ENCODE measurements at regions not wholly inside any gene's neighbourhood (a gene's known extent, or its start where the extent isn't known, plus 50 kb on each side); places are given as distances from the start of the nearest gene placed in this dataset.

- no peak overlapping the region for H4K91ac ChIP-seq (replicated peaks; ENCODE audit: insufficient read length, low read length)
- H3K4me3 ChIP-seq (ENCODE audit: extremely low read depth in 1 of 4, insufficient read depth in 2 of 4, low read depth in 3 of 4, low read length in 4 of 4): no peak overlapping the region
- H3K4me1 ChIP-seq (replicated peaks in 1 of 4; ENCODE audit: control insufficient read depth in 3 of 4, insufficient read depth in 4 of 4, low read length in 3 of 4): no peaks in the 10 kb centered on the region
- H2BK15ac ChIP-seq (ENCODE audit: low read length): no peak overlapping the region
- no peaks in the 10 kb centered on the region for H3K23me2 ChIP-seq (ENCODE audit: low read depth, low read length)
- no peak for DNase-seq (ENCODE audit: low read depth in 1 of 2, low spot score in 2 of 2)
- H2BK5ac ChIP-seq (ENCODE audit: low read depth, low read length): no peak overlapping the region
- no peaks in the 10 kb centered on the region for H3K79me1 ChIP-seq (ENCODE audit: low read depth, low read length)
- no peaks in the 10 kb centered on the region for H4K20me1 ChIP-seq (replicated peaks in 1 of 2; ENCODE audit: control insufficient read depth in 1 of 2, insufficient read depth in 2 of 2, low read length in 2 of 2)
- H3K36me3 ChIP-seq (ENCODE audit: control insufficient read depth in 2 of 4, insufficient read depth in 4 of 4, low read length in 3 of 4): no peaks in the 10 kb centered on the region
- H2BK120ac ChIP-seq (replicated peaks; ENCODE audit: low read depth, low read length): no peak overlapping the region
- H2BK20ac ChIP-seq (ENCODE audit: low read length): no peak overlapping the region
- H4K8ac ChIP-seq (ENCODE audit: extremely low read depth, insufficient read depth, low read length): no peak overlapping the region
- no peak overlapping the region for H2AK5ac ChIP-seq (ENCODE audit: low read depth, low read length)
- H3K27ac ChIP-seq (ENCODE audit: low read depth, low read length): no peak overlapping the region
- H3K14ac ChIP-seq (ENCODE audit: insufficient read length): no peak overlapping the region
- H3K56ac ChIP-seq (replicated peaks; ENCODE audit: insufficient read length, low read depth, low read length): no peak overlapping the region
- no peak overlapping the region for H3K9ac ChIP-seq (replicated peaks in 1 of 4; ENCODE audit: extremely low read depth in 1 of 4, low read depth in 3 of 4, low read length in 3 of 4)
- FAIRE-seq: no peak
- H3K4ac ChIP-seq (replicated peaks; ENCODE audit: insufficient read length, low read depth, low read length): no peak overlapping the region
- H2AFZ ChIP-seq (ENCODE audit: low read length): no peak overlapping the region
- no peaks in the 10 kb centered on the region for H3K27me3 ChIP-seq (replicated peaks in 1 of 4; ENCODE audit: control insufficient read depth in 3 of 4, extremely low read depth in 1 of 4, insufficient read depth in 3 of 4, low read length in 3 of 4)
- ChIA-PET CTCF (ENCODE audit: partially characterized antibody) (no interaction called here), POLR2A (ENCODE audit: partially characterized antibody) (no interaction called here)
- no peak overlapping the region for H3K4me2 ChIP-seq (ENCODE audit: insufficient read depth in 1 of 2, low read depth in 2 of 2, low read length in 2 of 2)
- H3K18ac ChIP-seq (ENCODE audit: extremely low read depth, low read length): no peak overlapping the region
- no peak overlapping the region for H4K5ac ChIP-seq (ENCODE audit: insufficient read length, low read depth, low read length)
- no peaks in the 10 kb centered on the region for H3K79me2 ChIP-seq (ENCODE audit: control insufficient read depth in 1 of 2, insufficient read depth in 2 of 2, low read length in 2 of 2)
- WGBS, 2 experiments (ENCODE audit: extremely low coverage in 1 of 2, insufficient coverage in 1 of 2, insufficient read length in 1 of 2, insufficient replicate concordance in 2 of 2, low coverage in 1 of 2, low lambda C conversion rate in 2 of 2, missing lambda C conversion rate in 1 of 2): 85% methylated on average over 5 of the region's 5 CpGs; no CpG with 5 or more reads in 1 of the 2 experiments
- no peak overlapping the region for H2BK12ac ChIP-seq (ENCODE audit: low read depth, low read length)
- peaks cover 0 to 2% of the 10 kb centered on the region in 2 experiments; a peak in 1 of 4 replicates for H3K9me3 ChIP-seq (ENCODE audit: insufficient read depth in 2 of 2, low read depth in 1 of 2, low read length in 1 of 2)
- H3K23ac ChIP-seq (ENCODE audit: insufficient read length): no peak overlapping the region
- TF ChIP-seq KDM5A (IDR thresholded peaks at IDR 0.05; ENCODE audit: low read length) (no peak), RXRA (IDR thresholded peaks at IDR 0.05; ENCODE audit: insufficient read depth, low read depth, low read length) (no peak), JUN (IDR thresholded peaks at IDR 0.05; ENCODE audit: low read depth, low read length) (no peak)
These were observed 245.9 kb downstream of the POM121L12 start for GRCh38 chr7:53281312-53281711.

Data from H1 (cell line).